NB4 (cell line): ENCODE measurements at regions not wholly inside any gene's neighbourhood (a gene's known extent, or its start where the extent isn't known, plus 50 kb on each side); places are given as distances from the start of the nearest gene placed in this dataset.

Source experiments
- POLR2A ChIP-seq: IDR thresholded peaks from 2 replicates; pipeline ENCODE4 v1.6.1; 2011; ENCODE audit warnings: mild to moderate bottlenecking; ENCODE audit not compliant: insufficient read length; ENCODE audit errors: extremely low read depth
- TF ChIP-seq, protein P1 (sequence below): IDR thresholded peaks from one replicate; pipeline ENCODE4 v1.5.1; 2012; ENCODE audit warnings: low read depth, low read length

- TF ChIP-seq POLR2A, result no peak
- TF ChIP-seq, protein P1, sequence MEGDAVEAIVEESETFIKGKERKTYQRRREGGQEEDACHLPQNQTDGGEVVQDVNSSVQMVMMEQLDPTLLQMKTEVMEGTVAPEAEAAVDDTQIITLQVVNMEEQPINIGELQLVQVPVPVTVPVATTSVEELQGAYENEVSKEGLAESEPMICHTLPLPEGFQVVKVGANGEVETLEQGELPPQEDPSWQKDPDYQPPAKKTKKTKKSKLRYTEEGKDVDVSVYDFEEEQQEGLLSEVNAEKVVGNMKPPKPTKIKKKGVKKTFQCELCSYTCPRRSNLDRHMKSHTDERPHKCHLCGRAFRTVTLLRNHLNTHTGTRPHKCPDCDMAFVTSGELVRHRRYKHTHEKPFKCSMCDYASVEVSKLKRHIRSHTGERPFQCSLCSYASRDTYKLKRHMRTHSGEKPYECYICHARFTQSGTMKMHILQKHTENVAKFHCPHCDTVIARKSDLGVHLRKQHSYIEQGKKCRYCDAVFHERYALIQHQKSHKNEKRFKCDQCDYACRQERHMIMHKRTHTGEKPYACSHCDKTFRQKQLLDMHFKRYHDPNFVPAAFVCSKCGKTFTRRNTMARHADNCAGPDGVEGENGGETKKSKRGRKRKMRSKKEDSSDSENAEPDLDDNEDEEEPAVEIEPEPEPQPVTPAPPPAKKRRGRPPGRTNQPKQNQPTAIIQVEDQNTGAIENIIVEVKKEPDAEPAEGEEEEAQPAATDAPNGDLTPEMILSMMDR, result no peak
These were observed 271.0 kb upstream of the PRR20A start for GRCh38 chr13:56869671-56870070.
